Right lobe of liver (tissue), 6 donors: ENCODE measurements at regions not wholly inside any gene's neighbourhood (a gene's known extent, or its start where the extent isn't known, plus 50 kb on each side); places are given as distances from the start of the nearest gene placed in this dataset.

Experiments used
- ATAC-seq, 4 donors: fragments of 200-7000 bp; cut with Tn5 transposase; one replicate each; pipeline ENCODE4 v1.9.1; 2020; ENCODE audit warnings: mild to moderate bottlenecking in 4 of 4, moderate library complexity in 4 of 4
- DNase-seq, 3 donors: peaks; one replicate each; pipeline ENCODE4 v3.0.0-alpha.2; 2020
- H3K27ac ChIP-seq, 3 donors: fragments of 200-600 bp; one replicate each; pipeline ENCODE4 v1.8.0; 2022
- H3K27me3 ChIP-seq, 2 donors: fragments of 200-600 bp; one replicate each; pipeline ENCODE4 v1.8.0; 2022
- H3K36me3 ChIP-seq, 4 donors: fragments of 200-600 bp; sonication (generic) in 1 of 4; one replicate each; pipeline versions ENCODE4 v1.5.1 to v1.8.0; 2017 to 2022; ENCODE audit warnings: control low read depth in 1 of 4
- H3K4me1 ChIP-seq, 4 donors: fragments of 200-600 bp; sonication (generic) in 1 of 4; one replicate each; pipeline versions ENCODE4 v1.5.1 to v1.8.0; 2017 to 2022; ENCODE audit warnings: control low read depth in 1 of 4
- H3K4me3 ChIP-seq, 3 donors: fragments of 200-600 bp; one replicate each; pipeline ENCODE4 v1.8.0; 2022
- H3K9me3 ChIP-seq, 4 donors: fragments of 200-600 bp; sonication (generic) in 1 of 4; one replicate each; pipeline versions ENCODE4 v1.5.1 to v1.8.0; 2017 to 2022; ENCODE audit warnings: control low read depth in 1 of 4
- POLR2A ChIP-seq: fragments of 450-650 bp; IDR thresholded peaks from one replicate; pipeline ENCODE4 v1.6.1; 2017; ENCODE audit warnings: antibody characterized with exemption, mild to moderate bottlenecking
- WGBS: methylation state at CpG from one replicate; pipeline ENCODE4 v1.1.6; 2018; ENCODE audit warnings: low coverage, low lambda C conversion rate; ENCODE audit not compliant: insufficient coverage; ENCODE audit errors: missing lambda C conversion rate; 5-methylcytosine and 5-hydroxymethylcytosine counted together
- intact Hi-C, 2 donors: fragments of 100-400 bp; cut with DNase I; formaldehyde crosslinking; loops; one replicate each; pipeline versions ENCODE4 v1.11.2 to v1.14.1; 2022
- TF ChIP-seq, protein P1 (sequence below), 4 donors: fragments of 200-600 bp in 3 of 4; fragments of 450-650 bp in 1 of 4; IDR thresholded peaks; one replicate each; pipeline versions ENCODE4 v1.5.1 to v1.8.0; 2016 to 2022; ENCODE audit warnings: antibody characterized with exemption in 4 of 4, mild to moderate bottlenecking in 2 of 4
- donor health status: DM: no; HTN: yes; CAD: no.
- donor health status: DM: no; HTN: no; CAD: no.
- donor health status: DM: no; HTN: no; CAD: no.
- donor health status: DM: no; HTN: yes; CAD: no.
- donor health status: DM: no; HTN: yes; CAD: no.

DNA sequence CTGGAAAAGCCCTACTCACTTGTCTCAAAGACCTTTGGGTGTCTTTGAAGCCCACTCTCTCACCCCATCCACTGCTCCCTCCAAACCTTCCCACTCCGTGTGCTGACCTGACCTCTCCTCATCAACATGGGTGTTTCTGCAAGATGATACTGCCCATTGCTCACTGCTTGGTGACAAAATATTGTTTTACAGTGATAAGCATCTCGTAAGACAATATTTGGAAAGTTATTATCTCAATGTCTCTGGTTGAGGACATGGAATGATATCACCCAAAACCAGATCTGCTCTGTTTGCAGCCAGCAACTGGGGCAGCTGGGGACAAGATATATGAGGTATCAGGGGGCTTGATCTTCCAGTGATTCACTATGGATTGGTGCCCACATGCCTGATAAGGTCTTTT, 195.8 kb downstream of the SALL1 start:
- H3K4me1 ChIP-seq = peaks cover 0 to 17% (median 4%) of the 10 kb centered on the region in 4 donors
- 28% methylated on average over 2 of the region's 2 CpGs for WGBS
- ATAC-seq = peak in 3 of 4 donors; percentile 61 to 85 (median 74)
- H3K9me3 ChIP-seq = no peaks in the 10 kb centered on the region
- H3K4me3 ChIP-seq = no peak overlapping the region
- no peaks in the 10 kb centered on the region for H3K27me3 ChIP-seq
- intact Hi-C loops = no loop called here
- no peak for TF ChIP-seq POLR2A
- TF ChIP-seq, protein P1, sequence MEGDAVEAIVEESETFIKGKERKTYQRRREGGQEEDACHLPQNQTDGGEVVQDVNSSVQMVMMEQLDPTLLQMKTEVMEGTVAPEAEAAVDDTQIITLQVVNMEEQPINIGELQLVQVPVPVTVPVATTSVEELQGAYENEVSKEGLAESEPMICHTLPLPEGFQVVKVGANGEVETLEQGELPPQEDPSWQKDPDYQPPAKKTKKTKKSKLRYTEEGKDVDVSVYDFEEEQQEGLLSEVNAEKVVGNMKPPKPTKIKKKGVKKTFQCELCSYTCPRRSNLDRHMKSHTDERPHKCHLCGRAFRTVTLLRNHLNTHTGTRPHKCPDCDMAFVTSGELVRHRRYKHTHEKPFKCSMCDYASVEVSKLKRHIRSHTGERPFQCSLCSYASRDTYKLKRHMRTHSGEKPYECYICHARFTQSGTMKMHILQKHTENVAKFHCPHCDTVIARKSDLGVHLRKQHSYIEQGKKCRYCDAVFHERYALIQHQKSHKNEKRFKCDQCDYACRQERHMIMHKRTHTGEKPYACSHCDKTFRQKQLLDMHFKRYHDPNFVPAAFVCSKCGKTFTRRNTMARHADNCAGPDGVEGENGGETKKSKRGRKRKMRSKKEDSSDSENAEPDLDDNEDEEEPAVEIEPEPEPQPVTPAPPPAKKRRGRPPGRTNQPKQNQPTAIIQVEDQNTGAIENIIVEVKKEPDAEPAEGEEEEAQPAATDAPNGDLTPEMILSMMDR (IDR thresholded peaks at IDR 0.05) = no peak
- H3K27ac ChIP-seq = no peak overlapping the region
- no peak for DNase-seq
- no peaks in the 10 kb centered on the region for H3K36me3 ChIP-seq

DNA sequence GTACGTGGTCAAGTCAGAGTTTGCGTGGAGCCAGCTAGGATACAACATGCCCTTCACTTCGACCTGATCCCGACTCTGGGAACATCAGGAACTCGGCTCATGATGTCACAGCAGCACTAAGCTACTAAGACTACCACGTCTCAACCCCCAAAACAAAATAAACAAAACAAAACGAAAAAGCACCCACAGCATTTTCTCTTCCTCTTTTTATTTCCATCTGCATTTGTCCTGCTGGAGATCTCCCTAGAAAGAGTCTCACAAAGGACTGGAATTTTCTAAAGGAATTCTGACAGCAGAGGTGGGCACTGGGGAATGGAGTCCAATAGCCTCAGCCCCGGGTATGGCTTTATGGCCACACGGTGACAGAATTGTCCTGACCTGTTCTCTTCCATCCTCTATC, 196.6 kb downstream of the SALL1 start:
- no peaks in the 10 kb centered on the region for H3K27me3 ChIP-seq
- ATAC-seq (no peak), DNase-seq (no peak)
- intact Hi-C loops = no loop called here
- H3K4me3 ChIP-seq = no peak overlapping the region
- H3K4me1 ChIP-seq = peaks cover 0 to 13% (median 2%) of the 10 kb centered on the region in 4 donors
- no peaks in the 10 kb centered on the region for H3K36me3 ChIP-seq
- H3K27ac ChIP-seq = no peak overlapping the region
- H3K9me3 ChIP-seq = no peaks in the 10 kb centered on the region
- TF ChIP-seq, protein P1 (IDR thresholded peaks at IDR 0.05) = no peak
- TF ChIP-seq POLR2A = no peak
- 59% methylated on average over 9 of the region's 9 CpGs for WGBS

DNA sequence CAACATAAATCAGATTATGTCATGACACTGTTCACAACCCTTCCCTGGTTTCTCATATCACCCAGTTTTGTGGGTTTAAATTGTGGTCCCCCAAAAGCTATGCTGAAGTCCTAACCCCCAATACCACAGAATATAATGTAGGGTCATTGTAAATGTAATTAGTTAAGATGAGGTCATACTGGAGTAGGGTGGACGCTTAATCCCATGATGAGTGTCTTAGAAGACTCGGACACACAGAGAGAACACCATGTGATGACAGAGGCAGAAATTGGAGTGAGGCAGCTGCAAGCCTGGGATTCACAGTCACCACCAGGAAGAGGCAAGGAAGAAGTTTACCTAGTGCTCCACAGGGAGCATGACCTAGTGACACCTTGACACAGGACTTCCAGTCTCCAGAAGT, 197.8 kb downstream of the SALL1 start:
- Histone ChIP-seq H3K9me3 (no peaks in the 10 kb centered on the region), H3K36me3 (no peaks in the 10 kb centered on the region), H3K27me3 (no peaks in the 10 kb centered on the region), H3K4me1 (peaks cover 0 to 13% (median 2%) of the 10 kb centered on the region in 4 donors), H3K4me3 (no peak overlapping the region), H3K27ac (no peak overlapping the region)
- DNase-seq (no peak), ATAC-seq (no peak)
- intact Hi-C loops = no loop called here
- TF ChIP-seq POLR2A = no peak
- TF ChIP-seq, protein P1 (IDR thresholded peaks at IDR 0.05) = no peak
- WGBS = 89% methylated on average over 2 of the region's 2 CpGs

DNA sequence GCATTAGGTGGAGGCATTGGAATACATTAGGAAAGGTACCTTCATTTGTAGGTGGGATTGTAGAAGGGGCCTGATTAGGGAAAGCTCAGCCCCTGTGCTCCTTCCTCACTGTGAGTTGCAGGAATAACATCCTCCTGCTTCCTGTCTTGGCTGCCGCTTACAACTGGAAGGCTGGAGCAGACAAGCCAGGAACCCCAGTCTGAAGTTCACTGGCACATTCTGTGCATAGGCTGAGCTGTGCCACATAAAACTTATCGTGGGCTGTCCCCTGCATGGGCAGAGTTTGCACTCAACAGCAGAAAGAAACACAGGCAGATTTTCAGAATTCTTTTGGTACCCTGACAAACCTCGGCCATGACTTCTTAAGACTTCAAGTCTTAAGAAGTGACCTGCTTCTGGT, 200.1 kb downstream of the SALL1 start:
- no CpG with 5 or more reads among the region's 3 CpGs for WGBS
- no peak for TF ChIP-seq POLR2A
- TF ChIP-seq, protein P1 (IDR thresholded peaks at IDR 0.05) = no peak
- no peak for ATAC-seq
- Histone ChIP-seq H3K4me1 (peaks cover 0 to 12% (median 2%) of the 10 kb centered on the region in 4 donors), H3K4me3 (no peak overlapping the region), H3K36me3 (no peaks in the 10 kb centered on the region), H3K27ac (no peak overlapping the region), H3K9me3 (no peaks in the 10 kb centered on the region), H3K27me3 (no peaks in the 10 kb centered on the region)
- intact Hi-C loops = no loop called here
- DNase-seq = no peak
